IMR-90 (cell line): ENCODE measurements at regions not wholly inside any gene's neighbourhood (a gene's known extent, or its start where the extent isn't known, plus 50 kb on each side); places are given as distances from the start of the nearest gene placed in this dataset.

Experiments
- ATAC-seq: fragments of 200-7000 bp; cut with Tn5 transposase; 2 replicates; pipeline ENCODE4 v1.9.1; 2020; ENCODE audit warnings: low read depth, mild to moderate bottlenecking, moderate library complexity
- BruUV-seq: library from RNA; stranded (reverse); fragments of 400-500 nt; replicated peaks from 2 replicates; lab custom pipeline; 2021; lab: Mats Ljungman, UMichigan
- CTCF ChIA-PET: fragments of 300-600 bp; formaldehyde crosslinking; extraction: SDS; loops from one replicate; lab custom pipeline; 2021; ENCODE audit warnings: antibody characterized with exemption; lab: Yijun Ruan, JAX
- POLR2A ChIA-PET: fragments of 300-600 bp; sonication (Branson Sonifier 250); formaldehyde crosslinking; loops from one replicate; lab custom pipeline; 2022; ENCODE audit warnings: antibody characterized with exemption; ENCODE audit not compliant: unreplicated experiment; lab: Charles Lee
- DNase-seq: peaks from one replicate; pipeline ENCODE4 v3.0.0; 2013
- H2AFZ ChIP-seq: replicated peaks from 2 replicates; pipeline ENCODE3; 2013; ENCODE audit warnings: low read length, mild to moderate bottlenecking; ENCODE audit not compliant: poor library complexity
- H2AK5ac ChIP-seq: 2 replicates; pipeline ENCODE4 v1.6.1; 2013; ENCODE audit warnings: low read depth, low read length, inconsistent platforms
- H2AK9ac ChIP-seq: replicated peaks from 2 replicates; pipeline ENCODE3; 2013; ENCODE audit warnings: mild to moderate bottlenecking, low read depth, low read length, moderate library complexity; ENCODE audit not compliant: poor library complexity
- H2BK120ac ChIP-seq: 2 replicates; pipeline ENCODE4 v1.6.1; 2013; ENCODE audit warnings: low read depth, low read length, inconsistent platforms
- H2BK15ac ChIP-seq: 3 replicates; pipeline ENCODE4 v1.6.1; 2013; ENCODE audit warnings: low read depth, low read length, inconsistent platforms
- H2BK20ac ChIP-seq: 2 replicates; pipeline ENCODE4 v1.6.1; 2013; ENCODE audit warnings: low read depth, mild to moderate bottlenecking, inconsistent platforms, low read length, moderate library complexity
- H2BK5ac ChIP-seq: 2 replicates; pipeline ENCODE4 v1.6.1; 2013; ENCODE audit warnings: mild to moderate bottlenecking, low read depth, low read length, inconsistent platforms; ENCODE audit not compliant: poor library complexity, severe bottlenecking
- H3K14ac ChIP-seq: replicated peaks from 2 replicates; pipeline ENCODE4 v1.6.1; 2013; ENCODE audit warnings: low read depth, low read length, inconsistent platforms
- H3K18ac ChIP-seq: 2 replicates; pipeline ENCODE4 v1.6.1; 2013; ENCODE audit warnings: low read depth, low read length, control low read depth
- H3K23ac ChIP-seq: 2 replicates; pipeline ENCODE4 v1.6.1; 2013; ENCODE audit warnings: low read depth, low read length, inconsistent platforms
- H3K27ac ChIP-seq: 2 replicates; pipeline ENCODE4 v1.5.1; 2013; ENCODE audit warnings: mild to moderate bottlenecking, control low read depth, low read length; ENCODE audit not compliant: insufficient read depth
- H3K27me3 ChIP-seq: 2 replicates; pipeline ENCODE4 v1.6.1; 2013; ENCODE audit warnings: low read length; ENCODE audit not compliant: control insufficient read depth, insufficient read depth
- H3K36me3 ChIP-seq: 2 replicates; pipeline ENCODE4 v1.6.1; 2013; ENCODE audit warnings: low read length, mixed read lengths; ENCODE audit not compliant: control insufficient read depth, insufficient read depth
- H3K4ac ChIP-seq: 2 replicates; pipeline ENCODE4 v1.6.1; 2013; ENCODE audit warnings: low read depth, low read length, inconsistent platforms
- H3K4me1 ChIP-seq: 2 replicates; pipeline ENCODE4 v1.6.1; 2013; ENCODE audit warnings: low read length, mixed read lengths; ENCODE audit not compliant: control insufficient read depth, insufficient read depth
- H3K4me2 ChIP-seq: 2 replicates; pipeline ENCODE4 v1.6.1; 2013; ENCODE audit warnings: low read depth, mild to moderate bottlenecking, control low read depth, low read length, moderate library complexity
- H3K4me3 ChIP-seq: 2 replicates; pipeline ENCODE4 v1.5.1; 2013; ENCODE audit warnings: low read depth, mild to moderate bottlenecking, control low read depth, low read length, moderate library complexity; ENCODE audit not compliant: insufficient read depth
- H3K56ac ChIP-seq: 2 replicates; pipeline ENCODE4 v1.6.1; 2013; ENCODE audit warnings: low read length, inconsistent platforms; ENCODE audit not compliant: insufficient read depth; ENCODE audit errors: extremely low read depth
- H3K79me1 ChIP-seq, 2 experiments: 2 replicates each; pipeline ENCODE4 v1.6.1; 2013; ENCODE audit warnings: low read length in 2 of 2, inconsistent platforms in 1 of 2, low read depth in 1 of 2
- H3K9ac ChIP-seq: 2 replicates; pipeline ENCODE4 v1.6.1; 2013; ENCODE audit warnings: low read depth, low read length, control low read depth
- H3K9me1 ChIP-seq: 2 replicates; pipeline ENCODE4 v1.6.1; 2013; ENCODE audit warnings: low read length, inconsistent platforms; ENCODE audit not compliant: insufficient read depth
- H3K9me3 ChIP-seq: 2 replicates; pipeline ENCODE4 v1.6.1; 2013; ENCODE audit warnings: low read length; ENCODE audit not compliant: control insufficient read depth, insufficient read depth
- H4K20me1 ChIP-seq: 2 replicates; pipeline ENCODE4 v1.6.1; 2013; ENCODE audit warnings: low read length, inconsistent platforms; ENCODE audit not compliant: insufficient read depth
- H4K5ac ChIP-seq: 2 replicates; pipeline ENCODE4 v1.6.1; 2013; ENCODE audit warnings: mild to moderate bottlenecking, low read depth, low read length, control low read depth
- H4K8ac ChIP-seq, 2 experiments: 2 replicates each; pipeline ENCODE4 v1.6.1; 2013; ENCODE audit warnings: low read depth in 2 of 2, low read length in 2 of 2, control low read depth in 1 of 2, inconsistent platforms in 1 of 2
- H4K91ac ChIP-seq: 2 replicates; pipeline ENCODE4 v1.6.1; 2013; ENCODE audit warnings: low read depth, low read length, inconsistent platforms; ENCODE audit not compliant: insufficient read depth
- CEBPB ChIP-seq: IDR thresholded peaks from 2 replicates; pipeline ENCODE4 v1.6.1; 2012; ENCODE audit warnings: low read depth, low read length, improper control_type of control experiment
- CHD1 ChIP-seq: IDR thresholded peaks from 2 replicates; pipeline ENCODE4 v1.6.1; 2012; ENCODE audit warnings: low read depth, low read length, improper control_type of control experiment
- CTCF ChIP-seq: conservative IDR thresholded peaks from 2 replicates; pipeline ENCODE4 v1.5.1; 2012; ENCODE audit warnings: mild to moderate bottlenecking, low read depth, low read length, improper control_type of control experiment
- ELK1 ChIP-seq: fragments of 150-350 bp; IDR thresholded peaks from 2 replicates; pipeline ENCODE4 v1.6.1; 2016; ENCODE audit warnings: low read depth, mild to moderate bottlenecking, low read length, moderate library complexity, borderline replicate concordance
- FOS ChIP-seq: fragments of 150-350 bp; IDR thresholded peaks from 2 replicates; pipeline ENCODE4 v1.6.1; 2016; ENCODE audit warnings: low read depth, low read length
- MAFK ChIP-seq: IDR thresholded peaks from 2 replicates; pipeline ENCODE4 v1.6.1; 2012; ENCODE audit warnings: low read depth, low read length, improper control_type of control experiment
- MAZ ChIP-seq: IDR thresholded peaks from 2 replicates; pipeline ENCODE4 v1.6.1; 2012; ENCODE audit warnings: low read depth, mild to moderate bottlenecking, low read length, improper control_type of control experiment, moderate library complexity, borderline replicate concordance
- MXI1 ChIP-seq: IDR thresholded peaks from 2 replicates; pipeline ENCODE4 v1.6.1; 2012; ENCODE audit warnings: low read depth, mild to moderate bottlenecking, low read length, moderate library complexity, borderline replicate concordance
- NFE2L2 ChIP-seq: fragments of 150-350 bp; IDR thresholded peaks from 2 replicates; pipeline ENCODE4 v1.6.1; 2016; ENCODE audit warnings: low read depth, mild to moderate bottlenecking, low read length
- POLR2A ChIP-seq: IDR thresholded peaks from 2 replicates; pipeline ENCODE4 v1.6.1; 2012; ENCODE audit warnings: mild to moderate bottlenecking, low read depth, low read length
- RAD21 ChIP-seq: IDR thresholded peaks from 2 replicates; pipeline ENCODE4 v1.6.1; 2012; ENCODE audit warnings: low read length, improper control_type of control experiment
- RCOR1 ChIP-seq: IDR thresholded peaks from 2 replicates; pipeline ENCODE4 v1.6.1; 2012; ENCODE audit warnings: mild to moderate bottlenecking, low read length, improper control_type of control experiment; ENCODE audit not compliant: insufficient replicate concordance
- RFX5 ChIP-seq: IDR thresholded peaks from 2 replicates; pipeline ENCODE4 v1.8.0; 2012; ENCODE audit warnings: low read depth, mild to moderate bottlenecking, low read length, moderate library complexity
- SMC3 ChIP-seq: fragments of 150-350 bp; IDR thresholded peaks from 2 replicates; pipeline ENCODE4 v1.6.1; 2016; ENCODE audit warnings: low read depth, mild to moderate bottlenecking, antibody characterized with exemption, low read length, moderate library complexity
- USF2 ChIP-seq: fragments of 150-350 bp; IDR thresholded peaks from 2 replicates; pipeline ENCODE4 v1.6.1; 2017; ENCODE audit warnings: mild to moderate bottlenecking, antibody characterized with exemption, low read length, low read depth
- WGBS, 2 experiments: methylation state at CpG; one replicate each; pipeline versions ENCODE4 v1.1.5 to v1.1.7; 2013; ENCODE audit warnings: missing lambda C conversion rate in 2 of 2; ENCODE audit not compliant: insufficient read length in 1 of 2; ENCODE audit errors: extremely low coverage in 2 of 2; 5-methylcytosine and 5-hydroxymethylcytosine counted together
- dilution Hi-C: fragments of 300-500 bp; cut with HindIII; formaldehyde crosslinking; loops from one replicate; pipeline ENCODE4 v1.14.3; 2018; ENCODE audit warnings: low sequenced_read_pairs; ENCODE audit not compliant: unreplicated experiment
- in situ Hi-C: fragments of 300-500 bp; cut with MboI; formaldehyde crosslinking; loops from 3 replicates; pipeline ENCODE4 v1.14.3; 2019; ENCODE audit warnings: low sequenced_read_pairs, inconsistent platforms, mixed read lengths
- intact Hi-C: fragments of 100-400 bp; cut with micrococcal nuclease; formaldehyde crosslinking; loops from 2 replicates; pipeline ENCODE4 v1.10.0; 2022

- ATAC-seq (peak; percentile 18; the same call in 1 of the 2 replicates), DNase-seq (peak; percentile 23)
- H3K9ac ChIP-seq = no peak overlapping the region
- no peaks in the 10 kb centered on the region for H3K79me1 ChIP-seq
- peaks cover 13% of the 10 kb centered on the region for H3K4me1 ChIP-seq
- H4K91ac ChIP-seq = peak overlapping the region; percentile 40; the same call in 1 of the 2 replicates
- H3K23ac ChIP-seq = no peak overlapping the region
- in situ Hi-C loops = no loop called here
- no peak overlapping the region for H3K27ac ChIP-seq
- H2BK5ac ChIP-seq = no peak overlapping the region
- WGBS, 2 experiments = no CpG with 5 or more reads among the region's 6 CpGs
- no peak overlapping the region for H3K56ac ChIP-seq
- H3K9me3 ChIP-seq = no peaks in the 10 kb centered on the region
- no peaks in the 10 kb centered on the region for H3K36me3 ChIP-seq
- dilution Hi-C loops = no loop called here
- 0 out of 2 replicates have a peak overlapping the region, but pooled peaks have one; percentile 16 for H3K14ac ChIP-seq
- H2BK120ac ChIP-seq = no peak overlapping the region; the same call in 1 of the 2 replicates
- peak overlapping the region; percentile 42; the same call in 1 of the 2 replicates for H3K4ac ChIP-seq
- H4K5ac ChIP-seq = peak overlapping the region; percentile 78
- H3K18ac ChIP-seq = peak overlapping the region; percentile 82
- ChIA-PET CTCF (interaction anchor here (0.9 to 1.3 kb wide), 2 partner anchors 9 to 537 kb away, joined by 3 to 6 read pairs; no protein-coding TSS in a partner anchor), POLR2A (no interaction called here)
- peak overlapping the region; percentile 87; the same call in 2 of the 3 replicates for H2BK15ac ChIP-seq
- H2AK9ac ChIP-seq = no peak overlapping the region
- H3K4me2 ChIP-seq = peak overlapping the region; percentile 37; the same call in 1 of the 2 replicates
- H3K27me3 ChIP-seq = no peaks in the 10 kb centered on the region
- H4K8ac ChIP-seq = peak overlapping the region in 1 of 2 experiments; percentile 7; a peak in 2 of 4 replicates
- H2AK5ac ChIP-seq = peak overlapping the region; percentile 36
- TF ChIP-seq MAFK = no peak
- no peak for TF ChIP-seq USF2
- no peak for TF ChIP-seq RAD21
- no peak for TF ChIP-seq CTCF
- no peak for TF ChIP-seq ELK1
- TF ChIP-seq SMC3 = no peak
- TF ChIP-seq MXI1 = no peak
- TF ChIP-seq MAZ = no peak
- no peak for TF ChIP-seq RFX5
- no peak for TF ChIP-seq POLR2A
- TF ChIP-seq CHD1 = no peak
- TF ChIP-seq CEBPB = no peak
- no peak for TF ChIP-seq FOS
- TF ChIP-seq RCOR1 = no peak
- no peak for TF ChIP-seq NFE2L2
- no peak overlapping the region for H2AFZ ChIP-seq
- H4K20me1 ChIP-seq = no peaks in the 10 kb centered on the region
- intact Hi-C loops = loop anchor here (10.0 kb wide), 1 partner anchor 645 kb away; the partner anchor contains the start of gene LYPLAL1
- BruUV-seq = no TSS peak
- peaks cover 6% of the 10 kb centered on the region for H3K9me1 ChIP-seq
- peak overlapping the region; percentile 69 for H2BK20ac ChIP-seq
- H3K4me3 ChIP-seq = no peak overlapping the region
Observed at GRCh38 chr1:218529646-218530300, 184.6 kb downstream of the TGFB2 start.
